K562 (cell line): ENCODE measurements at regions not wholly inside any gene's neighbourhood (a gene's known extent, or its start where the extent isn't known, plus 50 kb on each side); places are given as distances from the start of the nearest gene placed in this dataset.

ENCODE experiments used
- CBX5 ChIP-seq: IDR thresholded peaks from 2 replicates; pipeline ENCODE4 v1.6.1; 2014; ENCODE audit warnings: low read depth, borderline replicate concordance
- CUX1 ChIP-seq: fragments of 200-800 bp; sonication (Bioruptor generic); IDR thresholded peaks from 2 replicates; pipeline ENCODE4 v1.6.1; 2016; ENCODE audit warnings: missing genetic modification characterization, missing compliant biosample characterization
- E4F1 ChIP-seq: fragments of 250-450 bp; sonication (Bioruptor Pico); IDR thresholded peaks from 2 replicates; pipeline ENCODE4 v1.5.0; 2021; ENCODE audit warnings: mild to moderate bottlenecking, borderline replicate concordance
- FOXP4 ChIP-seq: sonication (generic); formaldehyde crosslinking; IDR thresholded peaks from 2 replicates; pipeline ENCODE4 v1.8.0; 2022; ENCODE audit warnings: mild to moderate bottlenecking, missing genetic modification reagents, borderline replicate concordance
- HOXB6 ChIP-seq: fragments of 250-450 bp; sonication (Bioruptor Pico); IDR thresholded peaks from 2 replicates; pipeline ENCODE4 v1.5.1; 2022; ENCODE audit warnings: mild to moderate bottlenecking, borderline replicate concordance
- MTA1 ChIP-seq: fragments of 450-650 bp; IDR thresholded peaks from 2 replicates; pipeline ENCODE4 v1.6.1; 2017; ENCODE audit warnings: borderline replicate concordance
- TCFL5 ChIP-seq: fragments of 250-450 bp; sonication (Bioruptor Pico); conservative IDR thresholded peaks from 2 replicates; pipeline ENCODE4 v1.6.1; 2021; ENCODE audit warnings: mild to moderate bottlenecking, moderate library complexity, matching md5 sums

DNA sequence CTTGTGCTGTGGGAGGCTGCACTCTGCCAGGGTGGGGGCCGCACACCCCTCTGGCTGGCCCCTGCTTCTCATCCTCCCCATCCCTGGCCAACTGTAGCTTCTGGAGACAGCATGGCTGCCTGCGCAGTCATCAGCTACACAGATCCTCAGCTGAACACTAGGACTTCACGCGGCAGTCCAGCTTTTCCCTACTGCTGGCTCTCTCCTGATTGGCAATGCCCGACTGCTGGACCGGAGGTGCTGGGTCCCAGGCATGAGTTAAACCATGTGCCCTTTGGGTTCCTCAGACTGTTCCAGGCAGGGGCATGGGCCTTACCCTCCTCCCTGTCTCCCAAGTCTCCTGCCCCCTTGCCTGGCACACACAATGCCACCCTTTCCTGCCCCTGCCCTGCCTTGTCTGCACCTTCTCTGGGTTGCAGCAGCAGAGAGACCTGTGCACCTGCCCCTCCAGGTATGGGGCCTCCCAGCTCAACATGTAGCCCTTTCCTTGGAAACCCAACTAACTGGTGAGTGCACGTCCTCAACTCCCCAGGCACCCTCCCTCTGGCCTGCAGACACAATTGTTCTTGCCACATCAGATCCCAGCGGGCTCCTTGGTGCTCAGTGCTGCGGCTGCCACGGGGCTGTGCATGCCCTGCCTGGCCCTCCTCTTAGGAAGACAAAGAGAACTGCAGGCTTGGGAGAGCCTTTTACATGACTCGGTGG lies 1039.2 kb downstream of the TBC1D22A start (continued):
- TF ChIP-seq CUX1 (no peak), FOXP4 (CRISPR knock-in tag) (no peak), CBX5 (no peak), HOXB6 (CRISPR knock-in tag) (no peak), TCFL5 (CRISPR knock-in tag) (no peak), MTA1 (no peak), E4F1 (CRISPR knock-in tag) (no peak)
- TF ChIP-seq, all 486 proteins: peak for 0
